ENCODE measurements at regions not wholly inside any gene's neighbourhood (a gene's known extent, or its start where the extent isn't known, plus 50 kb on each side); places are given as distances from the start of the nearest gene placed in this dataset.
"Not testable (repeated sequence)": the region's sequence is repeated elsewhere in the genome, so short reads cannot be mapped to it uniquely, and the experiment has no call there.

DNA sequence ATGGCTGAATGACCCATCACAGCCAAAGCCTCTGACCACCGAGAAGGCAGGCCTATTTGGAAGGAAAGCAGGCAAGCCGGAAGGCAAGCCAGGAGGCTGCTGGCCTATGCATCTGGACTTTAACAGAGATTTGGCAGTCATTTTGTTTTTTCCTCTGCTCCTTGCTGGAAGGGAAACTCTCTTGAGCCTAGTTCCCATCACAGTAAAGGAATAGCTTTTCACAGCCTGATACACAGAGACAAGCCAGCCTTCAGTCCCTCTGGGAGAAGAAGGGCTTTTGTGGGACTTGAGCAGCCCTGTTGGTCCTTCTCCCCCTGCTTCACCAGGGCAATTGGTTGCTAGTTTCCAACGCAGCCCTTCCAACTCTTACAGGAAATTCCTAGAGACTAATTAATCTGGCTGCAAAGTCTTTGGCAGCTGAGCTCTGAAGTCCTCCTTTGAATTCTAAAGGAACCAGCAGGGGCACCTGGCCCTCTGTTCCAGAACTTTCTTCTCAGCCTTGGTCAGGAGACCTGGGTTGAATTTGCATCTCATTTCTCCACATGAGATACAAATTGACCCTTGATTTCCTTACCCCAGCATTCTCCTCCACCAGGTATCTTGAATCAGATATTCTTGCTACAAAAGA, 157.3 kb upstream of the EPB41L4A start:
- TF ChIP-seq, protein P1, sequence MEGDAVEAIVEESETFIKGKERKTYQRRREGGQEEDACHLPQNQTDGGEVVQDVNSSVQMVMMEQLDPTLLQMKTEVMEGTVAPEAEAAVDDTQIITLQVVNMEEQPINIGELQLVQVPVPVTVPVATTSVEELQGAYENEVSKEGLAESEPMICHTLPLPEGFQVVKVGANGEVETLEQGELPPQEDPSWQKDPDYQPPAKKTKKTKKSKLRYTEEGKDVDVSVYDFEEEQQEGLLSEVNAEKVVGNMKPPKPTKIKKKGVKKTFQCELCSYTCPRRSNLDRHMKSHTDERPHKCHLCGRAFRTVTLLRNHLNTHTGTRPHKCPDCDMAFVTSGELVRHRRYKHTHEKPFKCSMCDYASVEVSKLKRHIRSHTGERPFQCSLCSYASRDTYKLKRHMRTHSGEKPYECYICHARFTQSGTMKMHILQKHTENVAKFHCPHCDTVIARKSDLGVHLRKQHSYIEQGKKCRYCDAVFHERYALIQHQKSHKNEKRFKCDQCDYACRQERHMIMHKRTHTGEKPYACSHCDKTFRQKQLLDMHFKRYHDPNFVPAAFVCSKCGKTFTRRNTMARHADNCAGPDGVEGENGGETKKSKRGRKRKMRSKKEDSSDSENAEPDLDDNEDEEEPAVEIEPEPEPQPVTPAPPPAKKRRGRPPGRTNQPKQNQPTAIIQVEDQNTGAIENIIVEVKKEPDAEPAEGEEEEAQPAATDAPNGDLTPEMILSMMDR (conservative IDR thresholded peaks at IDR 0.05; ENCODE audit: low read depth), result no peak
- ChIA-PET POLR2A (ENCODE audit: low non-redundant PET) (no interaction called here), CTCF (interaction anchor here (0.9 kb wide), 1 partner anchor 17 kb away, joined by 3 read pairs; no protein-coding TSS in a partner anchor)
- DNase-seq (ENCODE audit: low spot score), result no peak
- H3K27ac ChIP-seq, result no peak overlapping the region

DNA sequence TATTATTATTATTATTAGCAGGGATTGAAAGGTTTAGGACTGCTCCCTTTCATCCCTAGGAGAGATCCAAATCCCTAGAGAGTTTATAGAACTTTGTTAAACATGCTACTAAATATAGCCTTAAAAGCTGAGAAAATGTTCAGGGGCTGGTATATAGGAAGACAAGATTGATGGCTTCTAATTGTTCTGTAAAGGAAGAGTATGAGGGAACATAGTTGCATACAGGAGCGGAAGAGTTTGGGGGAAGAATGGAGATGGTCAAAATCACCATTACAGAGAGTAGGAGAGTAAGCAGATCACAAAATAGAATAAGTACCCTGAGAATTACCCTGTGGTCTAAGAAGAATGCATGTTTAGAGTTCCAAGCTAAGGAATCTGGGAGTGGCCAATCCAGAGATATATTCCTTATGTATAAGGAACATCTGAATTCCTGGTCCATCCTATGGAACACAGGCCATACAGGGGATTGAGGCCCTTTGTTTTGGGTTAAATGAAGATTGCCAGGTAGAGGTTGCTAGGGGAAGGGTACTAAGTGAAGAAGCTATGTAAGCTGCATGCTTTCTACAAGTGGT, 158.0 kb upstream of the APC start:
- DNase-seq (ENCODE audit: low spot score), result no peak
- ChIA-PET CTCF (no interaction called here), POLR2A (ENCODE audit: low non-redundant PET) (no interaction called here)
- no peak overlapping the region for H3K27ac ChIP-seq
- TF ChIP-seq, protein P1 (conservative IDR thresholded peaks at IDR 0.05; ENCODE audit: low read depth), result no peak

DNA sequence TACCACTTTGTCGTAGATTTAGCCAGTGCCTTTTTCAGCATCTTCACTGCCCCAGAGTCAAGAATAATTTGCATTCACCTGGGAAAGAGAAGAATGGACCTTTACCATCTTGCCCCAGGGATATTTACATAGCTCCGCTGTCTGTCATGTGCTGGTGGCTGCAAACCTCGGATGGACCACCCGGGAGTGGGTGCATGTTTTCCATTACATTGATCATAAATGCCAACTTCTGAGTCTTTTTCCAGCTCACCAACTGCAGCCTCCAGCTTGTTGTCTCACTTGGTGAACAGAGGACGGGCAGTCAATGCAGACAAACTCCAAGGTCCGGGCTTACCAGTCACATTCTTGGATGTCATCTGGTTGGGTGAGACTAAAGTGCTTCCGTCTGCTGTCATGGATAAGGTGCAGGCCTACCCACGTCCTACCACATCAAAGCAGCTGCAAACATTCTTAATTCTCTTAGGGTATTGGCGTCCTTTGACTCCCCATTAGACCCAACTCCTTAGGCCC, 155.8 kb upstream of the APC start:
- TF ChIP-seq, protein P1 (conservative IDR thresholded peaks at IDR 0.05; ENCODE audit: low read depth), result no peak
- ChIA-PET POLR2A (ENCODE audit: low non-redundant PET) (no interaction called here), CTCF (interaction anchor here (0.6 kb wide), 1 partner anchor 12 kb away, joined by 3 read pairs; no protein-coding TSS in a partner anchor)
- no peak overlapping the region for H3K27ac ChIP-seq
- DNase-seq (ENCODE audit: low spot score), result no peak

DNA sequence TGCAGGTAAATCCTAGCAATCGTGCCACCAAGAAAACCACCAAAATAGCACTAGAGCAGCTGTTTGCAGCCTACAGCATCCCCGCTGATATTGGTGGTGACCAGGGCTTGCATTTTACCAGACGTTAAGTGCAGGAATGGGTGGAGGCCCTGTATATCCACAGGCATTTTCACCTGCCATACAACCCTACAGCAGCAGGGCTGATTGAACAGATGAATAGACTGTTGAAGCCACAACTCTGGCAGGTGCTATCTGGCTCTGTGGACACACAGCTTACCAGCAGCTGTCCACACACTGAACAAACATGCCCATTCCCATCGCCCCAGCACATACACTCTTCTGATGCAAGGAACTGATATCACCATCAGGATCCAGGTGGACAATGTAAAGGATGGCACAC, 154.5 kb upstream of the APC start:
- no peak for DNase-seq (ENCODE audit: low spot score)
- TF ChIP-seq, protein P1 (conservative IDR thresholded peaks at IDR 0.05; ENCODE audit: low read depth), result no peak
- ChIA-PET CTCF (no interaction called here), POLR2A (ENCODE audit: low non-redundant PET) (no interaction called here)
- H3K27ac ChIP-seq, result no peak overlapping the region

DNA sequence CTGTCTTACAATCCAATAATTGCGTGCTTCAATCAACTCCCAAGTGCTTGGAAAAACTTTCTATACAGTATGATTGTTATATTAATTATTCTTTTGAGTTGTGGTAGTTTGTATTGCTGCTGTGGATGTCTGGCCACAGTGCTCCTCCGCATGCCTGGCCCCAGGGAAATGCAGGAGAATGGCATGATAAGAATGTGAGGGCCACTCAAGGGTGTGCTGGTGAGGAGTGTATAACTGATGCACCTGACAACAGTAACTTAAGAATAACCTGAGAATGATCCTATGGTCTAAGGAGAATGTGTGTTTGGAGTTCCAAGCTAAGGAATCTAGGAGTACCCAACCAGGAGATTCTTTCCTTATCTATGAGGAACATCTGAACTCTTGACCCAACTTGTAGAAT, 152.9 kb upstream of the APC start:
- no peak for DNase-seq (ENCODE audit: low spot score)
- ChIA-PET CTCF (no interaction called here), POLR2A (ENCODE audit: low non-redundant PET) (no interaction called here)
- H3K27ac ChIP-seq, result no peak overlapping the region
- TF ChIP-seq, protein P1 (conservative IDR thresholded peaks at IDR 0.05; ENCODE audit: low read depth), result no peak

DNA sequence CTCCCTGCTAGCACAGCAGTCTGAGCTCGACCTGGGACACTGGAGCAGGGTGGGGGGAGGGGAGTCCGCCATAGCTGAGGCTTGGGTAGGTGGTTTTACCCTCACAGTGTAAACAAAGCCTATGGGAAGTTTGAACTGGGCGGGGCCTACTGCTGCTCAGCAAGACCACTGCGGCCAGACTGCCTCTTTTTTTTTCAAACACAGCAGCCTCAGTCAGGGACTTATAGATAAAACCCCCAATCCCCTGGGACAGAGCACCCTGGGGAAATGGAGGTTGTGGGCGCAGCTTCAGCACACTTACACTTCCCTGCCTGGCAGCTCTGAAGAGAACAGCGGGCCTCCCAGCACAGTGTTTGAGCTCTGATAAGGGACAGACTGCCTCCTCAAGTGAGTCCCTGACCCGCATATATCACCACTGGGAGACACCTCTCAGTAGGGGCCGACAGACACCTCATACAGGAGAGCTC, 151.1 kb upstream of the APC start:
- no peak for DNase-seq (ENCODE audit: low spot score)
- ChIA-PET POLR2A (ENCODE audit: low non-redundant PET) (no interaction called here), CTCF (no interaction called here)
- TF ChIP-seq, protein P1 (conservative IDR thresholded peaks at IDR 0.05; ENCODE audit: low read depth), result no peak
- no peak overlapping the region for H3K27ac ChIP-seq

DNA sequence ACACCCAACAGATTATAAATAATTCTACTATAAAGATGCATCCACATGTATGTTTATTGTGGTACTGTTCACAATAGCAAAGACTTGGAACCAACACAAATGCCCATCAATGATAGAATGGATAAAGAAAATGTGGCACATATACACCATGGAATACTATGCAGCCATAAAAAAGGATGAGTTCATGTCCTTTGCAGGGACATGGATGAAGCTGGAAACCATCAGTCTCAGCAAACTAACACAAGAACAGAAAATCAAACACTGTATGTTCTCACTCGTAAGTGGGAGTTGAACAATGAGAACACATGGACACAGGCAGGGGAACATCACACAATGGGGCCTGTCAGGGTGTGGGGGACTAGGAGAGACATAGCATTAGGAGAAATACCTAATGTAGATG, 146.8 kb upstream of the APC start:
- POLR2A ChIA-PET (ENCODE audit: low non-redundant PET); DNase-seq (ENCODE audit: low spot score); H3K27ac ChIP-seq; CTCF ChIA-PET: not testable (repeated sequence)

All from RWPE1 (cell line).